SW 1271 (cell line): ENCODE measurements at regions not wholly inside any gene's neighbourhood (a gene's known extent, or its start where the extent isn't known, plus 50 kb on each side); places are given as distances from the start of the nearest gene placed in this dataset.
"Not testable (repeated sequence)": the region's sequence is repeated elsewhere in the genome, so short reads cannot be mapped to it uniquely, and the experiment has no call there.

Experiments used
- DNase-seq, 2 experiments: peaks; one replicate each; lab custom pipeline; 2025; lab: John Stamatoyannopoulos, UW

GRCh38 chr10:81251457-81252115 is 623.4 kb upstream of the NRG3 start:
- no peak for DNase-seq

- not testable (repeated sequence) for DNase-seq
Measured at GRCh38 chr10:81264991-81265390, 610.0 kb upstream of the NRG3 start.

- DNase-seq = no peak
Measured at GRCh38 chr10:81270051-81270450, 604.9 kb upstream of the NRG3 start.

GRCh38 chr10:81280497-81281479 is 594.2 kb upstream of the NRG3 start:
- no peak for DNase-seq

GRCh38 chr10:81288544-81288943 is 586.5 kb upstream of the NRG3 start:
- no peak for DNase-seq

DNA sequence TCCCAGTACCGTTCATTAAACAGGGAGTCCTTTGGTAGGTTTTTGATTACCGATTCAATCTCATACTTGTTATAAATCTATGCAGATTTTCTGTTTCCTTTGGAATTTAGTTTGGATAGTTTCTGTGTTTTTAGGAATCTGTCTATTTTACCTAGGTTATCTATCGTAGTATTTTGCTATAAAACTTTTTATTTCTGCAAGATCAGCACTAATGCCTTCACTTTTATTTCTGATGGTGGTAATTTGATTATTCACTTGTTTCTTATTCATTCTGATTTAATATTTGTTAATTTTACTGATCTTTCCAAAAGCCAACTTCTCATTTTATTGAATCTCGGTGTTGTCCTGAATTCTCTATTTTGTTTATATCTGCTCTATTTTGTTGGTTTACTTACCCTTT is 577.7 kb upstream of the NRG3 start:
- DNase-seq = no peak

GRCh38 chr10:81303656-81304055 is 571.3 kb upstream of the NRG3 start:
- no peak for DNase-seq

- DNase-seq = no peak
Measured at GRCh38 chr10:81306971-81307782, 567.8 kb upstream of the NRG3 start.

DNA sequence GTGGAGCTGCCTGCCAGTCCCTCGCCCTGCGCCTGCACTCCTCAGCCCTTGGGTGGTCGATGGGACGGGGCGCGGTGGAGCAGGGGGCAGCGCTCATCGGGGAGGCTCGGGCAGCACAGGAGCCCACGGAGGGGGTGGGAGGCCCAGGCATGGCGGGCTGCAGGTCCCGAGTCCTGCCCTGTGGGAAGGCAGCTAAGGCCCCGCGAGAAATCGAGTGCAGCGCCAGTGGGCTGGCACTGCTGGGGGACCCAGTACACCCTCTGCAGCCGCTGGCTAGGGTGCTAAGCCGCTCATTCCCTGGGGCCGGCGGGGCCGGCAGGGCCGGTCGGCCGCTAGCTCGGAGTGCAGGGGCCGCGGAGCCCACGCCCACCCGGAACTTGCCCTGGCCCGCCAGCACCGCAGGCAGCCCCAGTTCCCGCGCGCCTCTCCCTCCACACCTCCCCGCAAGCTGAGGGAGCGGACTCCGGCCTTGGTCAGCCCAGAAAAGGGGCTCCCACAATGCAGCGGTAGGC is 565.9 kb upstream of the NRG3 start:
- DNase-seq = no peak

DNA sequence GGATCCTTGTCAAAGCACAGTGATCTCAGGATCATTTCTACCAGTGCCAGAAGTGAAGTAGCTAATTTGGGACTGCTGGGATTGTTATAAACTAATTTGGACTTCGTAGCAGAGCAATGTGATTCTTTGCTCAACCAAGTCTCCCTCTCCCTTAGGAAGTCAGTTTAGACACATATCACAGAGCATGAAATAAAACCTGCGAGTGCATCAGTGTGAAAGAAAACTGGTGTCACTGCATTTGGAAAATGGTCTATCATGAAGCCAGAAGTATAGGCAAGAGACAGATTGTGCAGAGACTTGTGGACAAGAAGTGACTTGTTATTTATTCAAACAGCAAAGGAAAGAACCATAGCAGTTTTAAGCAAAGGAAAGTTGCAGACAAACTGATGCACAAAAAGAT is 560.5 kb upstream of the NRG3 start:
- DNase-seq = no peak

- no peak for DNase-seq
Measured at GRCh38 chr10:81315026-81315425, 560.0 kb upstream of the NRG3 start.

- no peak for DNase-seq
Measured at GRCh38 chr10:81348003-81348402, 527.0 kb upstream of the NRG3 start.

GRCh38 chr10:81367132-81367531 is 507.9 kb upstream of the NRG3 start:
- no peak for DNase-seq

DNA sequence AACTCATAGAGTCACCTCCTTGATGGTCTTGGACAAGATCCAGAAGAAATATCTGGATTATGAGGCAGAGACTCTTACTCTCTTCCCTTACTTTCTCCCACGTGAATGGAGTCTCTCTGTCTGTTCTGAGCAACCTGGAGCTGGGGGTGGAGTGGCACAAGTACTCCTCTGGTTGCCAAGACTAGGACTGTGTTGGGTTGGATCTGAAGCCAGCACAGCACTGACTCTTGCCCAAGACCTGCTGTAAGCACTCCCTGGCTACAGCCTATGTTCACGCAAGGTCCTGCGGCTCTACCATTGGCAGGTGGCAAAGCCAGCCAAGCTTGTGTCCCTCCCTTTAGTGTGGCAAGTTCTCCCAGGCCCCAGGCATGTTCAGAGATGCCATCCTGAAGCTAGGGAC is 488.2 kb upstream of the NRG3 start:
- DNase-seq = no peak

DNA sequence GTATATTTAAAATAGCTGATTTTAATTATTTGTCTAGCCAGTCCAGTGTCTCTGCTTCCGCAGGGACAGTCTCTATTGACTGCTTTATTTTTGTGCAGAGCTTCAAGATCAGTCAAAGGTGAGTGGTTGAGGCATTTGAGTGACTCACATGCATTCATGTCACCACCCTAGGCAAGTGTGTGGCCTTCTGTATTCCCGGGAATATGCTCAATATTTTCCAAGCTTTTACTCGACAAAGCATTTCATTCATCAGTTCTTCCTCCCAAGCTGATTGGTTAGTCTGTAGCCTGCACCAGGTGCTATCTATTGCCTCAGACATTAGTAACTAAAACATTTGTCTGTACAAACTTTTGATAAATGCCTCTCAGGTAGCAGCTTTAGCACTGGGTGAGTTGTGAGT is 471.5 kb upstream of the NRG3 start:
- DNase-seq = no peak

GRCh38 chr10:81405399-81405798 is 469.6 kb upstream of the NRG3 start:
- no peak for DNase-seq

- DNase-seq = no peak
Measured at GRCh38 chr10:81414038-81414437, 461.0 kb upstream of the NRG3 start.

DNA sequence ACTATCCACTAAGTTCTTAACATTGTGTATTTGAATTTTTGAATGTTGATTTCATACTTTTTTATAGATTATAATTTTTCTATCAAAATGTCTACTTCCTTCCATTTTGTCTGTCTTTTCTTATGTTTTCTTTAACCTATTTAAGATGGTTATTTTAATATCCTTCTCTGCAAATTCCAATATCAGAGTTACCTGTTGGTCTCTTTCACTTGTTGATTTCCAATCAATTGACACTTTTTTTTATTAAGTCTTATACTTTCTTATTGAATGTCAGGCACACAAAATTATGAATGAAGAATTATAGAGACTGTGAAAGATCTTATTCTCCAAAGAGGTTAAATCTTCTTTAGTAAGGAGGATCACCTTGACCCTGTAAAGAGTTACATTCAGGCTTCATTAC is 448.3 kb upstream of the NRG3 start:
- DNase-seq = no peak

GRCh38 chr10:81428456-81429134 is 446.4 kb upstream of the NRG3 start:
- no peak for DNase-seq

GRCh38 chr10:81439445-81439844 is 435.5 kb upstream of the NRG3 start:
- no peak for DNase-seq

- DNase-seq = not testable (repeated sequence)
Measured at GRCh38 chr10:81441624-81442023, 433.4 kb upstream of the NRG3 start.
